Forelimb muscle (tissue), 1 donor: ENCODE measurements at regions not wholly inside any gene's neighbourhood (a gene's known extent, or its start where the extent isn't known, plus 50 kb on each side); places are given as distances from the start of the nearest gene placed in this dataset.
"Not testable (repeated sequence)": the region's sequence is repeated elsewhere in the genome, so short reads cannot be mapped to it uniquely, and the experiment has no call there.

Experiments used
- DNase-seq: peaks from one replicate; pipeline ENCODE4 v3.0.0-alpha.2; 2013; ENCODE audit warnings: low read depth

DNA sequence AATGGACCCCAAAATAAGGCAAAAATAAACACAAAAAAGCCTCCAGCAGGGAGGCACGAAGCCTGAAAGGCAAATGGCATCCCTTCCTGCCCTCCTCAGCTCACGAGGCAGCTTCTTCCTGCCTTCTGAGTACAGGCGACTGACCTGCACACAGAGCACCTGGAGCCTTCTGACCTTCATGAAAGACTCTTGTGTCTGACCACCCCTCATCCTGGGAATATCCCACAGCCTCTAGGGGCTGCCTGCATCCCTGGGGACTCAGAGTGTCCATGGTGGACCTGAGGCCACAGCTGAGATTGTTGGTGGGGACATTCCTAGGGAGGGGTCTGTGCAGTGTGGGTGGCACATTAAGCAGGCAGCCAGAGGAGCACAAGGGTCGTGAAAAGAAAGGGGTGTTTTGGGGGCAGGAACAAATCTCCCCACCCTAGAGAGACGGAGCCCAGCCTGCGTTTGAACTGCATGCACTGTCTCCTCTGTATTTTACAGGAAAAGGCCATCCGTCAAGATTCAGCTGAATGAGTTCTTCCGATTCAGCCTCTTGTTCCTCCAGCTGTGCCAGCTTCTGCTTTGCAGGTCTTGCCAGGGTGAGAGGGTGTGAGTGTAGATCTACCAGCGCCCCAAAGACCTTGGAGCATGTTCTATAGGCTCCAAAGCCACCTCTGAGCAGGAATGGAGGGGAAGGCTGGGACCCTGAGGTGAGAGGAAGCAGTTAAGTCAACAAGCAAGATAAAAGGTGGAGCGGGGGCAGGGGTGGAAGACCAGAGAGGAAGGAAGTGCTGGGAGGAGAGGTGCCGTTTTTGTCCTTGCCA, 80.4 kb upstream of the MEF2A start:
- DNase-seq = no peak

DNA sequence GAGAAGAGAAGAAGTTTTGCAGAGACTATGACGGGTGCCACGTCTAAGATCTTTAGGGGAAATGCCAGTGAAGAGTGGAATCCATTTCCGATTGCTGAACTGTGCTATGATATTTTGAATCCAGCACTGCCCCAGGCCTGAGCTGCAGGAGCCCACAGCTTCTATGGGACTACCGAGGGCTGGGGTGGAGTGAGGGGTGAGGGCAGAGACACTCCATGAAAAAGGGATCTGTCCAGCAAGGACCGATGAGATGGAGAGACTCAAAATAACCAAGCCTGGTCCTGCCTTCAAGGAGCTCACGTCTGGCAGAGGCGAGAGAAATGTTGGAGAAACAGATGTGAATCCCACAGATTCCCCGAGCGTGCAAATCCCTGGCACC, 79.8 kb upstream of the MEF2A start:
- DNase-seq = no peak

DNA sequence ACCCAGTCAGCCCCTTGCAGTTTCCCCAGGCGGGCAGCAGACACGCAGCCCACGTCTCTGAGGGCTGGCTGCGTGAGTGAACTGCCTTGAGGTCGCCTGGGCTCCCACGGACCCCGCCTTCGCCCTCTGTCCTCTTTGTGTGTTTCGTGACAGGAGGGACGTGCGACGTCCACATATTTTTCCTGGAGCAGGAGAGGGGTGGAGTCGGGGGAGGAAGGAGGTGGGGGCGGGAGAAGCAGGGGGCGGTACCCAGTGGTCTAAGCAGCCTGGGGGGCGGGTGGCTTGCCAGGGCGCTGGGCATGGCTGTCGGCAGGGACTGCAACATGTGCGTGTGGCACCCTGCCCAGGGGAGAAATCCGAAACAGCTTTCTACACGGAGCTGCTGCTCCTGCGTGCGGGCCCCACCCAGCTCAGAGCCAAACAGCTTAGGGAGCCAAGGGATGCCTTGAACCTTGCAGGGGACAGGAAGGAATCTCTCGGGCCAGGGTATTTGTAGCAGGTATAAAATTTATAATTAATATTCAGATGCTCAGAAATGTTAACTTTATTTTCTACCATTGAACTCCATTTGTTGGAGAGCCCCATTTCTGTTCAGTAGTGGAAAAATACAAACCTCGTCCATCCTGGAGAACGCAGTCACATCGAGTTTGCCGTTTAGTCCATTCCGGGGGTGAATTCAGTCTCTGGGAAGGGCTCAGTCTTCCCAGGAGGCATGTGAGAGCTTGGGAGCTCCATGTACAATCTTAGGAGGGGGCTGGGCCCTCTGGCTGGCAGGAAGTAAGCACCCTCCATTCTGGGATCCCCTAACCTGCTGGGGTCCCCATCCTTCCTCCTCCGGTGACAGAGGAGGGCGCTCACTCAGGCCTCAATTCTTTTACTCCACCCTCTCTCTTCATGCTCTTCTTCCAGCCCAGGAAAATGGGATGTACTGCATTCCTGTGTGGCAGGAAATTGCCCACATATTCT, 79.1 kb upstream of the MEF2A start:
- no peak for DNase-seq

DNA sequence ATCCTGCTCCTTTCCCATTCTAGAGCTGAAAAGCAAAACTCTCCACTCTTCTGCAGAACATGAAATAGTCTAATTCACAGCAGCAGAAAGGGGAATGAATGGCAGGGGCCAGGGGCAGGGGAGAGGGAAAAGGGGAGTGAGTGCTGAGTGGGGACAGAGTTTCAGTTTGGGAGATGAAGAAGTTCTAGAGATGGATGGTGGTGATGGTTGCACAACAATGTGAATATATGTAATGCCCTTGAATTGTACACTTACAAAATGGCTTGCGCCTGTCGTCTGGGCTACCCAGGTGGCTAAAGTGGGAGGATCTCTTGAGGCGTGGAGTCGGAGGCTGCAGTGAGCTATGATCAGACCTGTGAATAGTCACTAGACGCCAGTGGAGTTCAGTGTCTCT, 78.5 kb upstream of the MEF2A start:
- DNase-seq = no peak

DNA sequence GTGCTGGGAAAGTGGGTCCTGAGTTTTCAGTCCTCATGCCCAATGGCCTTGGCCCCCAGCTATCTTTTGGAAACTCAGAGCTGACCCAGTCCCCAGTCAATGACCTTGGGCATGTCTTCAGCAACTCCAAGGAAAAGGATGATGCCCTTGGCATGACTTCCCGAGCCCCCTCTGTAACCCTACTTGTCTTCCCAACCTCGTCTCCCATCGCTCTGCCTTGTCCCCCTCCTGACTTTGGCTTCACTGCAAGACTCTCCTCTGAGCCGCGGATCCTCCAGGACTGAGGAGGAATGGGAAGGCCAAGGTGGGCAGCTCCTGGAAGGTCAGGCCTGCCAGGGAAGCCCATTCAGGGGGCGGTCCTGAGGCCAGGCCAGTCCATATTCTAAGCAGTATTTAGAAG, 73.5 kb upstream of the MEF2A start:
- DNase-seq = no peak

DNA sequence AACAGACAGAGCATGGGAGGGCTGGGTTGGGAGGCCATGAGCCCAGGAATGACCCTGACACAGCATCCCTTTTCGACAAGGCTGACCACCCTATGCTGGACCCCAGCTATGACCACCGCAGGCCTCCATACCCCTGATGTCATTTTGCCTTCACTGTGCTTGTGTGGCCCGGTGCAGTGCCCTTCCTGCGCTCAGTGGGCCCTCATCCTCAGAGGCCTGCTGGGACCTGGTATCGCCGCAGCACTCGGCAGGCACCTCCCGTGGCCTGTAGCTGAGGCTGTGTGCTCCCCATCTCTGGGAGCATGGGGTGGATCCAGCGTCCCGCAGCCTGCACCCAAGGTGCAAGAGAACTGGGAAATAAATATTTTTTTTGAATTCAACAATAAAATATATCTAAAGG, 73.1 kb upstream of the MEF2A start:
- DNase-seq = no peak

DNA sequence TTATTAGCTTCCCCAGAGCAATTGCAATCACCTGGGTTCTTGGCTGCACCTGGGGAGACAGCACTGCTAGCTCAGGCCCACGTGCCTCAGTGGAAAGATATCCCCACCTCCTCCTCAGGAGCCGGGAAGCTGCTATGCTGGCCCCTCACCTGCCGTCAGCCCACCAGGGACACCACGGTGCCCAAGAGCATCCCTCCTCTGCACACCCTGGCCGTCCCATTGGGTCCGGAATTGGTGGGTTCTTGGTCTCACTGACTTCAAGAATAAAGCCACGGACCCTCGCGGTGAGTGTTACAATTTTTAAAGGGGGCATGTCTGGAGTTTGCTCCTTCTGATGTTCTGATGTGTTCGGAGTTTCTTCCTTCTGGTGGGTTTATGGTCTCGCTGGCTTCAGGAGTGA, 72.3 kb upstream of the MEF2A start:
- no peak for DNase-seq

DNA sequence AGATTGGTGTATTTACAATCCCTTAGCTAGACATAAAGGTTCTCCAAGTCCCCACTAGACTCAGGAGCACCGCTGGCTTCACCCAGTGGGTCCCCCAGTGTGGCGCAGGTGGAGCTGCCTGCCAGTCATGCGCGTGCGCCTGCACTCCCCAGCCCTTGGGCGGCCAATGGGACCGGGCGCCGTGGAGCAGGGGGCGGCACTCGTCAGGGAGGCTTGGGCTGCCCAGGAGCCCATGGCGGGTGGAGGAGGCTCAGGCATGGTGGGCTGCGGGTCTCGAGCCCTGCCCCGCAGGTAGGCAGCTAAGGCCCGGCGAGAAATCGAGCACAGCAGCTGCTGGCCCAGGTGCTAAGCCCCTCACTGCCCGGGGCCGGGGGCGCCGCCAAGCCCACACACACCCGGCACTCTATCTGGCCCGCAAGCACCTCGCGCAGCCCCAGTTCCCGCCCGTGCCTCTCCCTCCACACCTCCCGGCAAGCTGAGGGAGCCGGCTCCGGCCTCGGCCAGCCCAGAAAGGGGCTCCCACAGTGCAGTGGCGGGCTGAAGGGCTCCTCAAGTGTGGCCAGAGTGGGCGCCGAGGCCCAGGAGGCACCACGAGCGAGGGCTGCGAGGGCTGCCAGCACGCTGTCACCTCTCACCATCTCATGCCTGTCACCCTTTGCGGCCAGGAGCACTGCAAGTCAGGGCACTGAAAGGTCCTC, 71.1 kb upstream of the MEF2A start:
- DNase-seq = not testable (repeated sequence)

DNA sequence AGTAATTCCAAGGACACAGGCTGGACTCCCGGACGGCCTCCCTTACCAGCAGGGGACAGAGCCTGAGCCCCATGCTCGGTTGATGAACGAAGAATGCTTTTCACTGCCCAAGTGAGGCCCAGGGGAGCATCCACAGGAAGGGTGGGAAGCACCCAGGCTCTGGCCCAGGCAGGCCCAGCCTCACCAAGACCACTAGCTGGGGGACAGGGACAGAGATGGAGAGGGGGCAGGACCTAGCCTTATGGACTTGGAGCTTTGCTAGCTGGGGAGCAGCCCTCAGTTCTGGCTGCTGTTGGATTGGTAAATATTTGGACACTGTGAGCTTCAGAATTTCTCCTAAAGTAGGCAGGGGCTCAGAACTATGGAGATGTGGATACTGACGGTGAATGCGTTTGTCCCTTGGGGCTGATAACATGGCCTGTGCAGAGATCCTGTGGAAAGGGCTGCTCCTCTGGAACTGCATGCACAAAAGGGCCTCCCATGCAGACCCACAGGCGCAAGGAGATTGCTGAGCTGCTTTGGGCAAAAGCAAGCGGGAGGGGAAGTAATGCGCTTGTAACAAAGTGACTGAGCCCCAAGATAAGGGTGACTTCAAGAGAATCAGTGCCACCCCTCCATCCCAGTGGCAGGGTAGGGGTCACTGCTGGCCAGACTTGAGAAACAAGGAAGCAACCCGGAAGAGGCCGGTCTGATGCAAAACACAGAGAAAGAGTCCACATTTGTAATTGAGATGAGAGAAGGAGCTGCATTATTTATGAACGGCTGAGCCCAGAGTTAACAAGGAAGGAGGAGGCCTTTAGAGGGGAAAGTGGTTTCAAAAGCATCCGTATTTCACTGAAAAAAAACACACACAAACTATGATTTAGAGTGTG, 70.1 kb upstream of the MEF2A start:
- no peak for DNase-seq

DNA sequence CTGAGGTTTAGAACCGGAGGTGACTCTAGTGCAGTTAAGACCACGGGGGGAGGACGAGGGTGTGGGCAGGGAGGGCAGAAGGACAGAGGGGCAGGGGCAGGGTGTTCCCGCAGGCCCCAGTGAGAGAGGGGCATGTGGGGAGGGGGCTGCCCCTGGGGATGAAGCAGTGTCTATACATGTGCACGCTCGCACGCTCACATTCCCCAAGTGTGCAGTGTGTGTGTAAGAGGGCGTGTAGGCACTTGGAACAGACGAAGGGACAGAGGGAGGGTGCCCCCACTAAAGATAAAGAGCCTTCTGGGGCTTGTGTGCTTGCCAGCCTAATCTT, 69.5 kb upstream of the MEF2A start:
- DNase-seq = no peak

DNA sequence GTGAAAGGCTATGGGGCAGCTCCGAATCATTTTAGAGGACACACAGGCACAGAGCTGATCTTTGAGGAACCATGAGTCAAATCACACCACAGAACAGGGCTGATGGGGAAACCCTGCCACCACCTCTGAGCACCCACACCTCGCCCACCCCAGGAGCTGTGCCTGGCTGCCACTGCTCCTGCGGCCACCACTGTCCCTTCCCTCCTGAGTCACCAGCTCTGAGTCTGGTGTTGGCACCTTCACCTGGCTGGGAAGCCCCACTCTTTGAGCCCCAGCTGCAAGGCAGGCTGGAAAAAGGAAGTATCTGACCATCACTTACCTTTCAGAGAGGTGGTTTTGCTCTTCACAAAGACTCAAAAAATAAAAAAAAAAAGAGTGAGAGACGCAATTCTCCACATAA, 63.6 kb upstream of the MEF2A start:
- no peak for DNase-seq

DNA sequence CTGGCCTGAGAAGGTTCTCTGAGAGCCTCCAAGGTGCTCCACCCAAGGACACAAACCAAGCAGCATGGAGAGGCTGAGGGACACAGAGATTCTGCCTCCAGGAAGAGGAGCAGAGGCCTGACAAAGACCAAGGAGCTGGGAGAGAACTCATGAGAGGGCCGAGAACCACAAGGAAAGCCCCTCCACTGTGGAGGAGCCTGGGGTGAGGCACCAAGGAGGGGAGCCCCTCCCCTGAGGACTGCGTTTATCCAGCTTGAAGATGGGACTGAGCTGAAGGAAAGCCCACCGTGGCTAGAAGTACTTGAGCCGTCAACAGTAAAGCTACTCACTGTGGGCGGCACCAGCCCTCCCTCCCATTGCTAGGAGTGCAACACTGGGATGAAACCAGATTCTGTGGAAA, 63.1 kb upstream of the MEF2A start:
- DNase-seq = no peak

DNA sequence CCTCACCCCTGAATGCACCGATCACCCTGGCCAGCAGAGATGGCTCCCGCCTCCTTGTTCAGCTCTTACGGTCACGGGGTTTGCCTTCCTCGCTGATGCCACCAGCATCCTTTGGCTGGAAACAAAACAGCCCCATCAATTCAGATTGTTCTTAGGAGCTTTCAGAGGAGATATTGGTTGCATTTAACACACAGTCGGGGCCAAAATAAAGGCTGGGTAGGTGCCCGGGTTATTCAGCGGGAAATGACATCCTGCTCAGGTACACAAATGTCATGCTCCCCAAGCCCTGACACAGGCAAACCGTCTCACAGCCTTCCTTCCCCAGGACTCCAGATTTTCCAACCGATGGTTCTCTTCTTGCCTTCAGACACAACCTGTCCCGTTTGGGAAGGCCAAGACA, 62.4 kb upstream of the MEF2A start:
- no peak for DNase-seq

DNA sequence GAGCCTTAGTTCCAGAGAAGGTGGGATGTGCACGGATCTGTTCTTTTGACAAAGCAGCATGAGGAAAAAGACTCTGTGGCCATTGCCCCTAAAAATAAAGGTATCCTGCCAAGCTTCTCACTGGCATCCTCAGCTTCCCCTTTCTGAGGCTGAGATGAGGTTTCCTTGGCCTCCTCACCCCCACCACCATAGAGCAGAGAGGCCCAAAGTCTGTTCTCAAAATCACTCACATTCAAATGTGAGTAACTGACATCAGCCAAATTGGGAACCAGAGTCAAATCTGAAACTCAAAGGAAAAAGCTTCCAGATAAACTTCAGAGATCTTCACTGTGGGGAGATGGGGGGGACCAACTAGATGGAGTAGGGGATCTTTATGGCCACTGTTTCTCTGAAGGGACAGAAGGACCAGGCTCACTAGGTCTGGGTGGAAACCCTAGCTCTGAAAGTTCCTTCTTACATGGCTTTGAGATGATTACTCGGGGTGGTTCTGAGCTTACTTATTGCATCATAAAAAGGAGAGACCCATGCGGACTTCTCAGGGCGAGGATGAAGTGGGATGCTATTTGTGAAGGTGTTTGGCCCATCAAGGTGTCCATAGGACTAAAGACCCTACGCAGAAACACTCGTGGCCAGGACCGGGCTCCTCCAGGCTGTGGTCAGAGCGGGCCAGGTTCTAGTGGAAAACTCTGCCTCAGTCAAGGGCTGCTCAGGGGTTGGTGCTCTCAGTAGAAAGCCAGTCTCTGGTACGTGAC, 61.5 kb upstream of the MEF2A start:
- DNase-seq = no peak

DNA sequence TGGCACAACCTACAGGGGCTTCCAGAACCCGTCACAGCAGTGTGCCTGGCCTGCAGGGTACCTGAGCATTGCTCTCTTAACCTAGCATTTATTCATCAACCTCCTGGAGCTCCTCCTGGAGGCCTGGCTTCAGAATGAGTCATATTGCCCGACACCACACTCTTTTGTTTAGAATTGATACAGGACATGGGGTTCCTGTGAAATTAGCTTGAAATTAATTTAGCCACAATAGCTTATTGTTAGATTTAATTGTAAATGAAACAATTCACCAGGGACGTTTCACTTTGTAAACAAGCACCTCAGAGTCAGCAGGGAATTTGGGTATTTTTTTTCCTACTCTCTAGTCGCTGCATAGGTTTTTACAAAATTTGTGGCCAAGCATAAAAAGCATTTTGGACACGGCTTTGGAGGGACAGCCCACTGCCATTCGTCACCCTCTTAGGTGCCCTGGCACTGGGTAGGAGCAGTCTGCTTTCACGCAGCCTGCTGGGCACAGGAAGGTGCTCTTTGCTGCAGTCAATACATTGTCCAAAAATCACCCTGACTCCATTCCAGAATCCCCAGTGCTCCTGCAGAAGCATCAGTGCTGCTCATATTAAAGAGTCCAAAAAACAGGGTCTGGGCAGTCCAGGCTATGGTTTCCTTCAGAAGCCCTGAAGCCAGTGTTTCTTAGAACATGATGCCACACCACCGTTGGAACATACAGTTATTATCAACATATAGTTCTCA, 60.8 kb upstream of the MEF2A start:
- DNase-seq = no peak

DNA sequence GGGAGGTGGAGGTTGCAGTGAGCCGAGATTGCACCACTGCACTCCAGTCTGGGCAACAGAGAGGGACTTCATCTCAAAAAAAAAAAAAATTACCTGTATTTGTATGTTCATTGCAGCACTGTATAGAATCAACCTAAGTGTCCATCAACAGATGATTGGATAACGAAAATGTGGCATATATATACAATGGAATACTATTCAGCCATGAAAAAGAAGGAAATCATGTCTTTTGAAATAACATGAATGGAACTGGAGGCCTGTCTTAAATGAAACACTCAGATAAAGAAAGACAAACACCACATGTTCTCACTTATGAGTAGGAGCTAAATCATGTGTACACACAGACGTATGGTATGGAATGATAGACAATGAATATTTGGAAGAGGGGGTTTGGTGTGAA, 59.4 kb upstream of the MEF2A start:
- no peak for DNase-seq

DNA sequence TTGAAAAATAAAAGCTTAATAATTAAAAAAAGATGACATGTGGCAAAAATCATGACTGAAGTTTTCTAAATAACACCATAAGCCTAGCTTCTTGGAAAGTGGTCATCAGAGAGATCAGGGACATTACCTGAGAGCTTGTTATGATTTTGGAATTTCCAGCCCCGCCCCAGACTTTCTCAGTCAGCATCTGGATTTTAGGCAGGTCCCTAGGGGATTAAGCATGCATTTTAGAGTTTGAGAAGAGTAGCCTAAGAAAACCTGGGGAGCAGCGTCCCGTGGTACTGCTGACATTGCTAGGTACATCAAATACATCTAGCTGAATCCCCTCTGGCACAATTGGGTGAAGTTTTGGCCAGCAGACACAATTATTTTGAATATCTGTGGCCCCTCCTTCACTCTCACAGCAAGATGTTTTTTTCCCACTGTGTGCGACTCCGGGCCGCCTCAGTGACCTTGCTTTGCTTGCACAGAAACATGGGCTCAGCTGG, 58.7 kb upstream of the MEF2A start:
- DNase-seq = no peak

DNA sequence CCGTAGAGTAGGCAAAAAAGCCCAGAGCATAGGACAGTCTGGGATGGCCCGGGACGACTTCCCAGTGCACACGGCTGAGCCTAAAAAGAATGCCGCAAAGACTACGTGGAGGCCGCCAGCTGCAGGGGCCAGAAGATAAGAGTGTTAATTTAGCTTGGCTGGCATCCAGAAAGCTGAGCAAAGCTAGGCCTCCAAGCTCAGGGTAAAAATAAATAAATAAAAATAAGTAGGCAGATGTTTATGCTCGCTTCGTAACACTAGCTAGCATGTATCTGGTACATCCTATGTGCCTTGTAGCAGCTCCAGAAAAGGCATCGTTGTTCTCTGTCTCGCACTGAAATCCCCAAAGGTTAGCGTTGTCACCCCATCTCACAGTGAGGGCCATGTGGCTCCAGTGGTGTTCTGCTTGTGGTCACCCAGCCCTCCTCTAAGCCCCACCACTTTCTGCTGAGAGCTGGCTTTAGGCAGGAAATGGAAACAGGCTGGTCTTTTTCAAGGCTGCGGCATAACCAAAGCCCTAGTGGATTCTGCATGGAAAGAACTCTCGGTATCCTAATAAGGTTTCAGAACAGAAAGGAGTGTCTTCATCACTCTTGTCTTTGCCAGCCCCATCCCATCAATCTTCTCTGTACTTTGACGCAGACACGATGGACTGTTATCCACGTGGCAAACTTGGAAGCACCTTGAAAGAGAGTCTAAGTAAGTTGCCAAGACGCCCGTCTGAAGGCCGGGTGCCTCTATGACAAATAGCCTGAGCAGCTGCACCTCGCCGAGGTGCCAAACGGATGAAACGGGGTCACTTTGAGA, 58.1 kb upstream of the MEF2A start:
- DNase-seq = no peak

DNA sequence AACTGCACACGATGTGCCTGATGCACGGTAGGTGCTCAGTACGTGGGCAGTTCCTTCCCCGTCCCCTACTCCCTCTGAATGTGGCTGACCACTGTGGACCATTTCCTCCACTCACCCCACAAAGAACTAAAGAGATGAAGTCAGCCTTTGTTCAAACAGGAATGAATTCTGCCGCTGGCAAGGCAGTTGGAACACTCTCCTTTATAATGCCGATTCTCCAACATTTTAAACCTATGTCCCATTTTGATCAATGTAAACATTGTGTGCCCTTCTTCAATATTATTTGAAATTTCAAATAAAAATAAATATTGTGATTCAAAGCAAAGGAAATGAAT, 57.5 kb upstream of the MEF2A start:
- no peak for DNase-seq
